Astrocyte (in vitro differentiated cells and primary cell): ENCODE measurements at regions not wholly inside any gene's neighbourhood (a gene's known extent, or its start where the extent isn't known, plus 50 kb on each side); places are given as distances from the start of the nearest gene placed in this dataset.

Source experiments
- DNase-seq: peaks from one replicate; pipeline ENCODE4 v3.0.0-alpha.2; 2010; ENCODE audit warnings: low read depth
- FAIRE-seq: peaks from 2 replicates; lab custom pipeline; 2011; peaks lifted over from hg19 to GRCh38; lab: Jason Lieb, UNC
- H2AFZ ChIP-seq: 2 replicates; pipeline ENCODE4 v1.6.0; 2012; ENCODE audit warnings: low read depth, low read length, inconsistent platforms
- H3K27ac ChIP-seq: 2 replicates; pipeline ENCODE4 v1.5.1; 2011; ENCODE audit warnings: low read depth, low read length, inconsistent platforms
- H3K27me3 ChIP-seq: 2 replicates; pipeline ENCODE4 v1.6.0; 2011; ENCODE audit warnings: low read length, inconsistent platforms; ENCODE audit not compliant: insufficient read depth
- H3K36me3 ChIP-seq: 2 replicates; pipeline ENCODE4 v1.5.1; 2011; ENCODE audit warnings: low read length, inconsistent platforms; ENCODE audit not compliant: insufficient read depth
- H3K4me1 ChIP-seq: 2 replicates; pipeline ENCODE4 v1.5.1; 2011; ENCODE audit warnings: low read length, inconsistent platforms; ENCODE audit not compliant: insufficient read depth
- H3K4me2 ChIP-seq: 2 replicates; pipeline ENCODE4 v1.6.0; 2012; ENCODE audit warnings: low read length, inconsistent platforms
- H3K4me3 ChIP-seq: 2 replicates; pipeline ENCODE4 v1.5.1; 2011; ENCODE audit warnings: low read depth, mild to moderate bottlenecking, low read length, inconsistent platforms; ENCODE audit not compliant: insufficient read depth
- H3K79me2 ChIP-seq: 2 replicates; pipeline ENCODE4 v1.6.0; 2012; ENCODE audit warnings: mild to moderate bottlenecking, low read length, inconsistent platforms; ENCODE audit not compliant: insufficient read depth
- H3K9ac ChIP-seq: 2 replicates; pipeline ENCODE4 v1.6.0; 2012; ENCODE audit warnings: mild to moderate bottlenecking, low read length, inconsistent platforms
- H3K9me3 ChIP-seq: 2 replicates; pipeline ENCODE4 v1.5.1; 2012; ENCODE audit warnings: low read depth, mild to moderate bottlenecking, low read length, inconsistent platforms; ENCODE audit not compliant: insufficient read depth
- H4K20me1 ChIP-seq: 2 replicates; pipeline ENCODE4 v1.6.0; 2012; ENCODE audit warnings: low read length, inconsistent platforms; ENCODE audit not compliant: insufficient read depth
- H3K27ac Mint-ChIP-seq: one replicate; pipeline ENCODE4 v1.8.0; 2021; ENCODE audit warnings: mild to moderate bottlenecking, mixed read lengths; ENCODE audit not compliant: unreplicated experiment
- H3K27me3 Mint-ChIP-seq: one replicate; pipeline ENCODE4 v1.8.0; 2021; ENCODE audit warnings: low read depth, mixed read lengths; ENCODE audit not compliant: unreplicated experiment
- H3K36me3 Mint-ChIP-seq: one replicate; pipeline ENCODE4 v1.8.0; 2021; ENCODE audit warnings: low read depth, mixed read lengths; ENCODE audit not compliant: unreplicated experiment
- H3K4me1 Mint-ChIP-seq: one replicate; pipeline ENCODE4 v1.8.0; 2021; ENCODE audit warnings: low read depth, mixed read lengths; ENCODE audit not compliant: unreplicated experiment
- H3K4me3 Mint-ChIP-seq: one replicate; pipeline ENCODE4 v1.8.0; 2021; ENCODE audit warnings: mild to moderate bottlenecking, moderate library complexity, mixed read lengths; ENCODE audit not compliant: unreplicated experiment
- H3K9me3 Mint-ChIP-seq: one replicate; pipeline ENCODE4 v1.8.0; 2021; ENCODE audit warnings: mild to moderate bottlenecking, mixed read lengths; ENCODE audit not compliant: unreplicated experiment
- CTCF ChIP-seq: IDR thresholded peaks from 2 replicates; pipeline ENCODE4 v1.5.1; 2011; ENCODE audit warnings: low read depth, mild to moderate bottlenecking, inconsistent platforms, low read length, moderate library complexity; ENCODE audit not compliant: insufficient read depth
- EZH2 ChIP-seq: IDR thresholded peaks from 2 replicates; pipeline ENCODE4 v1.6.1; 2012; ENCODE audit warnings: mild to moderate bottlenecking, low read length, inconsistent platforms; ENCODE audit not compliant: insufficient read depth

- Mint-ChIP-seq H3K36me3 (peaks cover 2% of the 10 kb centered on the region), H3K27ac (no peak overlapping the region), H3K4me1 (peaks cover 4% of the 10 kb centered on the region), H3K9me3 (peaks cover 5% of the 10 kb centered on the region), H3K4me3 (no peak overlapping the region), H3K27me3 (peaks cover 2% of the 10 kb centered on the region)
- Histone ChIP-seq H3K4me3 (no peak overlapping the region), H3K27me3 (no peaks in the 10 kb centered on the region), H3K36me3 (no peaks in the 10 kb centered on the region), H3K9me3 (peaks cover 3% of the 10 kb centered on the region), H4K20me1 (no peaks in the 10 kb centered on the region), H3K9ac (no peak overlapping the region), H3K79me2 (no peaks in the 10 kb centered on the region), H2AFZ (no peak overlapping the region), H3K4me1 (no peaks in the 10 kb centered on the region), H3K4me2 (no peak overlapping the region), H3K27ac (no peak overlapping the region)
- FAIRE-seq = no peak
- no peak for DNase-seq
- TF ChIP-seq CTCF (no peak), EZH2 (no peak)
These were observed 300.7 kb upstream of the NEBL start for GRCh38 chr10:21197838-21198237.

GRCh38 chr10:21196822-21197395 is 299.8 kb upstream of the NEBL start:
- peaks cover 3% of the 10 kb centered on the region for H3K9me3 ChIP-seq
- DNase-seq (no peak), FAIRE-seq (no peak)
- no peaks in the 10 kb centered on the region for H4K20me1 ChIP-seq
- no peak overlapping the region for H3K27ac Mint-ChIP-seq
- no peak overlapping the region for H3K27ac ChIP-seq
- no peaks in the 10 kb centered on the region for H3K79me2 ChIP-seq
- H3K4me2 ChIP-seq = no peak overlapping the region
- TF ChIP-seq EZH2 (no peak), CTCF (no peak)
- peaks cover 5% of the 10 kb centered on the region for H3K9me3 Mint-ChIP-seq
- no peak overlapping the region for H3K9ac ChIP-seq
- H3K27me3 Mint-ChIP-seq = peaks cover 2% of the 10 kb centered on the region
- no peak overlapping the region for H2AFZ ChIP-seq
- no peak overlapping the region for H3K4me3 Mint-ChIP-seq
- H3K4me1 ChIP-seq = no peaks in the 10 kb centered on the region
- no peaks in the 10 kb centered on the region for H3K27me3 ChIP-seq
- H3K4me3 ChIP-seq = no peak overlapping the region
- H3K36me3 Mint-ChIP-seq = peaks cover 2% of the 10 kb centered on the region
- no peaks in the 10 kb centered on the region for H3K36me3 ChIP-seq
- H3K4me1 Mint-ChIP-seq = peaks cover 4% of the 10 kb centered on the region

- Mint-ChIP-seq H3K4me1 (peaks cover 4% of the 10 kb centered on the region), H3K27ac (no peak overlapping the region)
- DNase-seq = no peak
These were observed 298.1 kb upstream of the NEBL start for GRCh38 chr10:21195252-21195651.

More at GRCh38 chr10:21195252-21195651, 298.1 kb upstream of the NEBL start:
- Mint-ChIP-seq H3K27me3 (peaks cover 2% of the 10 kb centered on the region), H3K9me3 (peaks cover 5% of the 10 kb centered on the region), H3K4me3 (no peak overlapping the region), H3K36me3 (peaks cover 2% of the 10 kb centered on the region)
- no peak overlapping the region for H3K4me2 ChIP-seq
- FAIRE-seq = no peak
- no peak overlapping the region for H2AFZ ChIP-seq
- H3K9ac ChIP-seq = no peak overlapping the region
- no peaks in the 10 kb centered on the region for H3K79me2 ChIP-seq
- no peaks in the 10 kb centered on the region for H3K36me3 ChIP-seq
- H4K20me1 ChIP-seq = no peaks in the 10 kb centered on the region
- H3K27ac ChIP-seq = no peak overlapping the region
- no peaks in the 10 kb centered on the region for H3K4me1 ChIP-seq
- TF ChIP-seq EZH2 = no peak
- no peak for TF ChIP-seq CTCF
- no peak overlapping the region for H3K4me3 ChIP-seq
- H3K27me3 ChIP-seq = no peaks in the 10 kb centered on the region
- peaks cover 3% of the 10 kb centered on the region for H3K9me3 ChIP-seq
